ENCODE measurements at regions not wholly inside any gene's neighbourhood (a gene's known extent, or its start where the extent isn't known, plus 50 kb on each side); places are given as distances from the start of the nearest gene placed in this dataset.
"Not testable (repeated sequence)": the region's sequence is repeated elsewhere in the genome, so short reads cannot be mapped to it uniquely, and the experiment has no call there.

GRCh38 chr18:78436110-78436509, 543.5 kb upstream of the SALL3 start:
- 11 to 13% methylated on average over 8 of the region's 8 CpGs for WGBS, 2 experiments (ENCODE audit: low coverage in 1 of 2, low lambda C conversion rate in 2 of 2, missing lambda C conversion rate in 2 of 2)
- Histone ChIP-seq H3K9me3 (ENCODE audit: low read depth) (no peaks in the 10 kb centered on the region), H3K4me1 (ENCODE audit: insufficient read depth) (no peaks in the 10 kb centered on the region), H4K20me1 (ENCODE audit: insufficient read depth) (no peaks in the 10 kb centered on the region), H3K36me3 (ENCODE audit: low read depth) (no peaks in the 10 kb centered on the region), H3K4me2 (ENCODE audit: unreplicated experiment) (no peak overlapping the region), H2AFZ (no peak overlapping the region), H3K4me3 (no peak overlapping the region), H3K9ac (no peak overlapping the region), H3K79me2 (ENCODE audit: insufficient read depth) (no peaks in the 10 kb centered on the region), H3K27me3 (replicated peaks; ENCODE audit: insufficient read depth) (no peaks in the 10 kb centered on the region), H3K27ac (no peak overlapping the region), H3K9me2 (ENCODE audit: insufficient read depth) (no peaks in the 10 kb centered on the region), H3F3A (ENCODE audit: insufficient read depth) (no peaks in the 10 kb centered on the region)
- DNase-seq, result no peak
- in situ Hi-C loops (cut with MboI), result no loop called here
- TF ChIP-seq EZH2 (IDR thresholded peaks at IDR 0.05; ENCODE audit: insufficient read depth, poor library complexity, severe bottlenecking) (no peak), EZH2phosphoT487 (IDR thresholded peaks at IDR 0.05; ENCODE audit: insufficient read depth, low read depth) (no peak)

- H3K27me3 ChIP-seq (replicated peaks; ENCODE audit: insufficient read depth); H4K20me1 ChIP-seq (ENCODE audit: insufficient read depth); in situ Hi-C loops (cut with MboI); H3K9me3 ChIP-seq (ENCODE audit: low read depth); H2AFZ ChIP-seq; H3K4me3 ChIP-seq; H3K27ac ChIP-seq; H3K79me2 ChIP-seq (ENCODE audit: insufficient read depth); H3F3A ChIP-seq (ENCODE audit: insufficient read depth); DNase-seq; H3K4me2 ChIP-seq (ENCODE audit: unreplicated experiment); H3K9me2 ChIP-seq (ENCODE audit: insufficient read depth); H3K36me3 ChIP-seq (ENCODE audit: low read depth); H3K9ac ChIP-seq; H3K4me1 ChIP-seq (ENCODE audit: insufficient read depth): not testable (repeated sequence)
- WGBS, 2 experiments (ENCODE audit: low coverage in 1 of 2, low lambda C conversion rate in 2 of 2, missing lambda C conversion rate in 2 of 2), result 46 to 49% methylated on average over 12 to 13 of the region's 13 CpGs
Observed at GRCh38 chr18:78438235-78438634, 541.4 kb upstream of the SALL3 start.

- in situ Hi-C loops (cut with MboI), result no loop called here
- no peak overlapping the region for H3K27ac ChIP-seq
- H3K27me3 ChIP-seq (replicated peaks; ENCODE audit: insufficient read depth), result no peaks in the 10 kb centered on the region
- WGBS, 2 experiments (ENCODE audit: low coverage in 1 of 2, low lambda C conversion rate in 2 of 2, missing lambda C conversion rate in 2 of 2), result 63 to 67% methylated on average over 12 of the region's 12 CpGs
- no peaks in the 10 kb centered on the region for H3K36me3 ChIP-seq (ENCODE audit: low read depth)
- H3K9me2 ChIP-seq (ENCODE audit: insufficient read depth), result no peaks in the 10 kb centered on the region
- no peak overlapping the region for H3K4me3 ChIP-seq
- no peaks in the 10 kb centered on the region for H3F3A ChIP-seq (ENCODE audit: insufficient read depth)
- H4K20me1 ChIP-seq (ENCODE audit: insufficient read depth), result no peaks in the 10 kb centered on the region
- H3K4me2 ChIP-seq (ENCODE audit: unreplicated experiment), result no peak overlapping the region
- H2AFZ ChIP-seq, result no peak overlapping the region
- peaks cover 2% of the 10 kb centered on the region for H3K9me3 ChIP-seq (ENCODE audit: low read depth)
- TF ChIP-seq EZH2phosphoT487 (IDR thresholded peaks at IDR 0.05; ENCODE audit: insufficient read depth, low read depth) (no peak), EZH2 (IDR thresholded peaks at IDR 0.05; ENCODE audit: insufficient read depth, poor library complexity, severe bottlenecking) (no peak)
- no peaks in the 10 kb centered on the region for H3K4me1 ChIP-seq (ENCODE audit: insufficient read depth)
- DNase-seq, result no peak
- H3K9ac ChIP-seq, result no peak overlapping the region
- no peaks in the 10 kb centered on the region for H3K79me2 ChIP-seq (ENCODE audit: insufficient read depth)
Observed at GRCh38 chr18:78445880-78446279, 533.7 kb upstream of the SALL3 start.

- in situ Hi-C loops (cut with MboI), result no loop called here
- H3K4me3 ChIP-seq, result no peak overlapping the region
- TF ChIP-seq EZH2 (IDR thresholded peaks at IDR 0.05; ENCODE audit: insufficient read depth, poor library complexity, severe bottlenecking) (no peak), EZH2phosphoT487 (IDR thresholded peaks at IDR 0.05; ENCODE audit: insufficient read depth, low read depth) (no peak)
- no peaks in the 10 kb centered on the region for H3K27me3 ChIP-seq (replicated peaks; ENCODE audit: insufficient read depth)
- peaks cover 2% of the 10 kb centered on the region for H3K9me3 ChIP-seq (ENCODE audit: low read depth)
- no peaks in the 10 kb centered on the region for H3K79me2 ChIP-seq (ENCODE audit: insufficient read depth)
- no peaks in the 10 kb centered on the region for H3F3A ChIP-seq (ENCODE audit: insufficient read depth)
- no peaks in the 10 kb centered on the region for H3K4me1 ChIP-seq (ENCODE audit: insufficient read depth)
- 7 to 12% methylated on average over 4 of the region's 4 CpGs for WGBS, 2 experiments (ENCODE audit: low coverage in 1 of 2, low lambda C conversion rate in 2 of 2, missing lambda C conversion rate in 2 of 2)
- no peak overlapping the region for H3K4me2 ChIP-seq (ENCODE audit: unreplicated experiment)
- H4K20me1 ChIP-seq (ENCODE audit: insufficient read depth), result no peaks in the 10 kb centered on the region
- DNase-seq, result no peak
- H3K36me3 ChIP-seq (ENCODE audit: low read depth), result no peaks in the 10 kb centered on the region
- H2AFZ ChIP-seq, result no peak overlapping the region
- no peak overlapping the region for H3K9ac ChIP-seq
- H3K9me2 ChIP-seq (ENCODE audit: insufficient read depth), result no peaks in the 10 kb centered on the region
- H3K27ac ChIP-seq, result no peak overlapping the region
Observed at GRCh38 chr18:78447211-78447610, 532.4 kb upstream of the SALL3 start.

- Histone ChIP-seq H3K4me3 (no peak overlapping the region), H3K36me3 (ENCODE audit: low read depth) (no peaks in the 10 kb centered on the region), H3K27ac (no peak overlapping the region), H3K9ac (no peak overlapping the region), H3F3A (ENCODE audit: insufficient read depth) (no peaks in the 10 kb centered on the region), H3K9me2 (ENCODE audit: insufficient read depth) (no peaks in the 10 kb centered on the region), H3K9me3 (ENCODE audit: low read depth) (peaks cover 2% of the 10 kb centered on the region), H4K20me1 (ENCODE audit: insufficient read depth) (no peaks in the 10 kb centered on the region), H3K4me1 (ENCODE audit: insufficient read depth) (no peaks in the 10 kb centered on the region), H3K4me2 (ENCODE audit: unreplicated experiment) (no peak overlapping the region), H2AFZ (no peak overlapping the region), H3K27me3 (replicated peaks; ENCODE audit: insufficient read depth) (no peaks in the 10 kb centered on the region), H3K79me2 (ENCODE audit: insufficient read depth) (no peaks in the 10 kb centered on the region)
- TF ChIP-seq EZH2phosphoT487 (IDR thresholded peaks at IDR 0.05; ENCODE audit: insufficient read depth, low read depth) (no peak), EZH2 (IDR thresholded peaks at IDR 0.05; ENCODE audit: insufficient read depth, poor library complexity, severe bottlenecking) (no peak)
- WGBS, 2 experiments (ENCODE audit: low coverage in 1 of 2, low lambda C conversion rate in 2 of 2, missing lambda C conversion rate in 2 of 2), result 38 to 43% methylated on average over 5 of the region's 5 CpGs
- no peak for DNase-seq
- in situ Hi-C loops (cut with MboI), result no loop called here
Observed at GRCh38 chr18:78448106-78448505, 531.5 kb upstream of the SALL3 start.
